ENCODE measurements at regions not wholly inside any gene's neighbourhood (a gene's known extent, or its start where the extent isn't known, plus 50 kb on each side); places are given as distances from the start of the nearest gene placed in this dataset.

DNA sequence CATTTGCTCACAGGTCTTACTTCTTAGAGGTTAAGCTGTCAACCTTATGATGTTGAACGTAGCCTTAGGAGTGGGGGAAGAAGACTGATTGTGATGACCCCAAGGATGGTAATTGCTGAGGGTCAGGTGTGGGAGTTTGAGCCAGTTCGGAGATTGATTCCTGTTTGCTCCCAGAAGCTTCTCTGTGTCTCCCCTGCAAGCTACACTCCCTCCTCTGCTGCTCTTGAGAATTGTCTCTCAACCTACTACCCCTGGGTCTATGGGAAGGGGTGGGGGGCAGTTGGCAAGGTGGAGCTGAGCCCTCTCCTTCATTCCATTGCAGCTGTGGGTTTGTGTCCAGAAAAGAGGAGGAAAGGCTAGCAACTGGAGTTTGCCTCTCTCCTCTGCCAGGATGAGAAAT, 113.8 kb downstream of the PLEKHG1 start:
- TF ChIP-seq, protein P1, sequence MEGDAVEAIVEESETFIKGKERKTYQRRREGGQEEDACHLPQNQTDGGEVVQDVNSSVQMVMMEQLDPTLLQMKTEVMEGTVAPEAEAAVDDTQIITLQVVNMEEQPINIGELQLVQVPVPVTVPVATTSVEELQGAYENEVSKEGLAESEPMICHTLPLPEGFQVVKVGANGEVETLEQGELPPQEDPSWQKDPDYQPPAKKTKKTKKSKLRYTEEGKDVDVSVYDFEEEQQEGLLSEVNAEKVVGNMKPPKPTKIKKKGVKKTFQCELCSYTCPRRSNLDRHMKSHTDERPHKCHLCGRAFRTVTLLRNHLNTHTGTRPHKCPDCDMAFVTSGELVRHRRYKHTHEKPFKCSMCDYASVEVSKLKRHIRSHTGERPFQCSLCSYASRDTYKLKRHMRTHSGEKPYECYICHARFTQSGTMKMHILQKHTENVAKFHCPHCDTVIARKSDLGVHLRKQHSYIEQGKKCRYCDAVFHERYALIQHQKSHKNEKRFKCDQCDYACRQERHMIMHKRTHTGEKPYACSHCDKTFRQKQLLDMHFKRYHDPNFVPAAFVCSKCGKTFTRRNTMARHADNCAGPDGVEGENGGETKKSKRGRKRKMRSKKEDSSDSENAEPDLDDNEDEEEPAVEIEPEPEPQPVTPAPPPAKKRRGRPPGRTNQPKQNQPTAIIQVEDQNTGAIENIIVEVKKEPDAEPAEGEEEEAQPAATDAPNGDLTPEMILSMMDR (conservative IDR thresholded peaks at IDR 0.05; ENCODE audit: low read length): no peak
- TF ChIP-seq EZH2phosphoT487 (IDR thresholded peaks at IDR 0.05; ENCODE audit: borderline replicate concordance): no peak

All from Loucy (cell line).